GM12892 (cell line): ENCODE measurements at regions not wholly inside any gene's neighbourhood (a gene's known extent, or its start where the extent isn't known, plus 50 kb on each side); places are given as distances from the start of the nearest gene placed in this dataset.

Source experiments
- POLR2A ChIP-seq: IDR thresholded peaks from 2 replicates; pipeline ENCODE4 v1.6.1; 2011; ENCODE audit warnings: low read depth, low read length, control low read depth
- POLR2AphosphoS5 ChIP-seq: IDR thresholded peaks from 2 replicates; pipeline ENCODE4 v1.6.1; 2011; ENCODE audit warnings: low read depth, low read length, control low read depth
- TAF1 ChIP-seq: IDR thresholded peaks from 2 replicates; pipeline ENCODE4 v1.6.1; 2011; ENCODE audit warnings: low read depth, mild to moderate bottlenecking, control low read depth, low read length, borderline replicate concordance

- TF ChIP-seq POLR2A (no peak), TAF1 (no peak), POLR2AphosphoS5 (no peak)
Observed at GRCh38 chr4:100019821-100020220, 69.7 kb upstream of the H2AZ1 start.
